ENCODE measurements at regions not wholly inside any gene's neighbourhood (a gene's known extent, or its start where the extent isn't known, plus 50 kb on each side); places are given as distances from the start of the nearest gene placed in this dataset.

DNA sequence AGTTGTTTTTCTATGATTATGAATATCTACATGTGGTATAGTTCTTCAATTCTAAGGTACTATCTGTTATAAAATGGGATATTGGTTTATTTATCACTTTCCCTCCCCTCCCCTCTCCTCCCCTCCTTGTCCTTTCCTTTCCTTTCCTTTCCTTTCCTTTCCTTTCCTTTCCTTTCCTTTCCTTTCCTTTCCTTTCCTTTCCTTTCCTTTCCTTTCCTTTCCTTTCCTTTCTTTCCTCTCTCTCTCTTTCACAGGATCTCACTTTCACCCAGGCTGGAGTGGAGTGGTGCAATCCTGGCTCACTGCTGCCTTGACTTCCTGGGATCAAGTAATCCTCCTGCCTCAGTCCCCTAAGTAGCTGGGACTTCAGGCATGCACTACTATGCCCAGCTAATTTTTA, 466.8 kb downstream of the DMAC1 start:
- TF ChIP-seq CTCF (IDR thresholded peaks at IDR 0.05; ENCODE audit: control insufficient read depth, insufficient read depth, low read depth, low read length, missing control alignments): no peak
- DNase-seq (ENCODE audit: low read depth): no peak
- H3K4me3 ChIP-seq (ENCODE audit: control insufficient read depth, low read depth, low read length): no peak overlapping the region

DNA sequence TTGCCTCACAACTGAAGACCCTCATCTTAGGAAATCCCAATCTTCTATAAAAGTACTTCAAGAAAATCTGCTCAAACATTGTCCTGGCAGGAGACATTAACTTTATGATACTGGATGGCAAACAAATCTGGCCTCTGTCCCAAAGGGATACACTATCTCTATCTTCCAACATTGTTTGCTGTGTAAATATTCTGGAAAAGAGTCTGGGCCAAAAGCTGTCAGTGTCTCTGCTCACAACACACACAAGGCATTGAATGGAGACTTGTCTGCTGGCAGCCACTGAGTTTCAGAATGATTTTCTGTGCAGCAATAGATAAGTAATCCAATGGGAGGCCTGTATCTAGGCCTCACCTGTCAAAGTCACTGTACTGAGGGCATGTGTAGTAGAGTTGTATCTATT, 471.1 kb downstream of the DMAC1 start:
- DNase-seq (ENCODE audit: low read depth): no peak
- no peak overlapping the region for H3K4me3 ChIP-seq (ENCODE audit: control insufficient read depth, low read depth, low read length)
- TF ChIP-seq CTCF (IDR thresholded peaks at IDR 0.05; ENCODE audit: control insufficient read depth, insufficient read depth, low read depth, low read length, missing control alignments): no peak

DNA sequence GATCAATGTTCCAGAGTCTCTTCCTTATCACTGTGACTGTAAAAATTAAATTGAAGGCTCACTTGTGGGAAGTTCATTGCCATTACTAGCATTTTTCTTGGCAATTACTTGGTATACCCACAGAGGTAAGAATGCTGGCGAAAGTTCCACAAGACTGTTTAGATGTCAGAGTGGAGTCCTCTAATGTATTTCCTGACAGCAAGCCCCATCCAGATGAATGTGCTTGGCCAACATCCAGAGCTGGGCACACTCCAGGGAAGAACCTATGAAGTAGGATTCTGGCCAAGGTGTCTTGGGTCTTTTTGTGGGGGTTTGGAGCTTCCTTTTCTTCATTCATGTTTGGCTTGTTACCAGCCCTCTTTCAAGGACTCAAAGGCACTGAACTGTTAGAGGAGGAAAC, 473.6 kb downstream of the DMAC1 start:
- no peak for TF ChIP-seq CTCF (IDR thresholded peaks at IDR 0.05; ENCODE audit: control insufficient read depth, insufficient read depth, low read depth, low read length, missing control alignments)
- DNase-seq (ENCODE audit: low read depth): no peak

DNA sequence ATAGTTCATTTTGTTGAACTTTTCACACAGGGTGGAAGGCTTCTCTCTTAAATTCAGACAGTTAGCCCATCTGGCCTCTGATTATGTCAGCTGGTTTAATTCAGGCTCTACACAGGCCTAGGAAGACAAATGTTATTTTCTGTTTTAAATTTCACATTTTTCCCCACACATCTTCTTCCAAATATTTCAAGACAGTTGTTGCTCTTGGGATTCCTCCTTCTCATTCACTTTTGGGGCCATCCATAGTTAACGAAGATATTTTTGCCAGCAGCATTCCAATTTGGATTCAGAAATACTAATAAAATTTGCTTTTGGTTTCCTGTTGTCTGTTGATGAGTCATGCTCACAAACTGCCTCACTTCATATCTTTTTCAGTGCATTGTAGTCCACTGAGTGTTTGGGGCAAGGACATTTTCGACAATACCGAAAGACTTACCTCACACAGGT, 475.4 kb downstream of the DMAC1 start:
- DNase-seq (ENCODE audit: low read depth): no peak
- no peak overlapping the region for H3K4me3 ChIP-seq (ENCODE audit: control insufficient read depth, low read depth, low read length)
- TF ChIP-seq CTCF (IDR thresholded peaks at IDR 0.05; ENCODE audit: control insufficient read depth, insufficient read depth, low read depth, low read length, missing control alignments): no peak

More for the DNA sequence above, 473.6 kb downstream of the DMAC1 start:
- H3K4me3 ChIP-seq (ENCODE audit: control insufficient read depth, low read depth, low read length): no peak overlapping the region

- no peak overlapping the region for H3K4me3 ChIP-seq (ENCODE audit: control insufficient read depth, low read depth, low read length)
- TF ChIP-seq CTCF (IDR thresholded peaks at IDR 0.05; ENCODE audit: control insufficient read depth, insufficient read depth, low read depth, low read length, missing control alignments): no peak
- DNase-seq (ENCODE audit: low read depth): no peak
Observed at GRCh38 chr9:7320841-7321240, 478.7 kb downstream of the DMAC1 start.

DNA sequence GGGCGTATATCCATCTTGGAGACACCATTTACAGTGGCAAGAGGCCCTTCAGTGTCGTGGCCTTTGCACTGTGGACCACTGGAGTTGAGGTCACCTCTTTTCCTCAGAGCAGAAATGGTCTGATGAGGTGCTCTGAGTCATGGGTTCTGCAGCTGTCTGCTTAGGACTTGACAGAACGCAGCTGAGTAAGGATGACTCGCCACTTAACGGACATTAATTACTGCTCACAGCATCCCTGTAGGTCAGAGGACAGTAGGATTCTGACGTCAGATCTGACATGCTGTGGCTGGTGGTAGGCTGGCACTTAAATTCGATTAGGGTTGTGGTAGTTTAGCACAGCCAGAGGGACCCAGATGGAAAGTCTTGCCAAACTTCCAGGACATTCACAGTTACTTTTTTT, 479.4 kb downstream of the DMAC1 start:
- TF ChIP-seq CTCF (IDR thresholded peaks at IDR 0.05; ENCODE audit: control insufficient read depth, insufficient read depth, low read depth, low read length, missing control alignments): no peak

DNA sequence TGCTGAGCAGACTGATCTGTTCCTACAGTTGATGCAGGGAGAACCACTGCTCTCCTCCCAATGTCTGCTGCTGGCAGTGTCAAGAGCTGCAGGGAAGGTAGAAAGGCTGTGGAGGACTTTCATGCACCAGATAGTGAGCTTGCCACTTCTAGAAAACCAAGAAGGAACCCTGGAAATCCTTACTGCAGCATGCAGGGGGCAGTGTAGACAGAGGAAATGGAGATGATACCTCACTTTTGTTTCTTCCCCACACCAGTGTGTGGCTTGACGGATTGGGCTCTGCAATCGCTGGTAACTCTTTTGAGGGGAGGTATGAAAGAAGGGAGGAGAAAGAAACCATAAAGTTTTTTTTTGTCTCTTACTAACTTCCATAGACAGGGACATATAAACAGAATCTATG, 480.7 kb downstream of the DMAC1 start:
- TF ChIP-seq CTCF (IDR thresholded peaks at IDR 0.05; ENCODE audit: control insufficient read depth, insufficient read depth, low read depth, low read length, missing control alignments): no peak
- DNase-seq (ENCODE audit: low read depth): no peak
- no peak overlapping the region for H3K4me3 ChIP-seq (ENCODE audit: control insufficient read depth, low read depth, low read length)

More for the DNA sequence above, 479.4 kb downstream of the DMAC1 start:
- no peak overlapping the region for H3K4me3 ChIP-seq (ENCODE audit: control insufficient read depth, low read depth, low read length)
- DNase-seq (ENCODE audit: low read depth): peak; percentile 89
